ENCODE measurements at regions not wholly inside any gene's neighbourhood (a gene's known extent, or its start where the extent isn't known, plus 50 kb on each side); places are given as distances from the start of the nearest gene placed in this dataset.

GRCh38 chr6:23394681-23395080, 731.3 kb upstream of the NRSN1 start:
- H3K9ac ChIP-seq (ENCODE audit: low read length) = no peak overlapping the region
- H3K4me3 ChIP-seq (ENCODE audit: low read length) = no peak overlapping the region

GRCh38 chr6:23395381-23395780, 730.6 kb upstream of the NRSN1 start:
- no peak overlapping the region for H3K4me3 ChIP-seq (ENCODE audit: low read length)
- no peak overlapping the region for H3K4me2 ChIP-seq (ENCODE audit: low read length)
- no peak overlapping the region for H2AFZ ChIP-seq (ENCODE audit: low read depth, low read length)
- TF ChIP-seq SMC3 (conservative IDR thresholded peaks at IDR 0.05; ENCODE audit: poor library complexity) (no peak), CTCF (IDR thresholded peaks at IDR 0.05; ENCODE audit: poor library complexity, severe bottlenecking) (no peak)
- no peaks in the 10 kb centered on the region for H3K36me3 ChIP-seq (ENCODE audit: insufficient read depth, low read length)
- no peaks in the 10 kb centered on the region for H3K9me2 ChIP-seq (ENCODE audit: insufficient read depth, low read length)
- no peaks in the 10 kb centered on the region for H4K20me1 ChIP-seq (ENCODE audit: insufficient read depth)
- no peak overlapping the region for H3K9ac ChIP-seq (ENCODE audit: low read length)
- H3K27ac ChIP-seq (ENCODE audit: low read length) = no peak overlapping the region
- H3K27me3 ChIP-seq (ENCODE audit: insufficient read depth, low read depth, low read length) = no peaks in the 10 kb centered on the region
- H3K79me2 ChIP-seq (replicated peaks; ENCODE audit: insufficient read depth, low read length) = no peaks in the 10 kb centered on the region
- H3F3A ChIP-seq (ENCODE audit: insufficient read depth, low read length, poor library complexity, severe bottlenecking) = no peaks in the 10 kb centered on the region
- H3K9me3 ChIP-seq (ENCODE audit: low read length) = no peaks in the 10 kb centered on the region

More at GRCh38 chr6:23394681-23395080, 731.3 kb upstream of the NRSN1 start:
- TF ChIP-seq SMC3 (conservative IDR thresholded peaks at IDR 0.05; ENCODE audit: poor library complexity) (no peak), REST (IDR thresholded peaks at IDR 0.05; ENCODE audit: borderline replicate concordance) (no peak), EZH2 (IDR thresholded peaks at IDR 0.05; ENCODE audit: borderline replicate concordance, insufficient read depth, low read length, poor library complexity, severe bottlenecking) (no peak)
- Histone ChIP-seq H3K27ac (ENCODE audit: low read length) (no peak overlapping the region), H3K79me2 (replicated peaks; ENCODE audit: insufficient read depth, low read length) (no peaks in the 10 kb centered on the region), H3K9me3 (ENCODE audit: low read length) (no peaks in the 10 kb centered on the region), H3K27me3 (ENCODE audit: insufficient read depth, low read depth, low read length) (no peaks in the 10 kb centered on the region), H2AFZ (ENCODE audit: low read depth, low read length) (no peak overlapping the region), H4K20me1 (ENCODE audit: insufficient read depth) (no peaks in the 10 kb centered on the region), H3K9me2 (ENCODE audit: insufficient read depth, low read length) (no peaks in the 10 kb centered on the region), H3K4me2 (ENCODE audit: low read length) (no peak overlapping the region), H3F3A (ENCODE audit: insufficient read depth, low read length, poor library complexity, severe bottlenecking) (no peaks in the 10 kb centered on the region), H3K36me3 (ENCODE audit: insufficient read depth, low read length) (no peaks in the 10 kb centered on the region)

- H3F3A ChIP-seq (ENCODE audit: insufficient read depth, low read length, poor library complexity, severe bottlenecking) = no peaks in the 10 kb centered on the region
- no peaks in the 10 kb centered on the region for H3K27me3 ChIP-seq (ENCODE audit: insufficient read depth, low read depth, low read length)
- H3K4me3 ChIP-seq (ENCODE audit: low read length) = no peak overlapping the region
- no peak overlapping the region for H3K27ac ChIP-seq (ENCODE audit: low read length)
- no peaks in the 10 kb centered on the region for H3K36me3 ChIP-seq (ENCODE audit: insufficient read depth, low read length)
- H2AFZ ChIP-seq (ENCODE audit: low read depth, low read length) = no peak overlapping the region
- H3K79me2 ChIP-seq (replicated peaks; ENCODE audit: insufficient read depth, low read length) = no peaks in the 10 kb centered on the region
- H3K9me2 ChIP-seq (ENCODE audit: insufficient read depth, low read length) = no peaks in the 10 kb centered on the region
- no peak overlapping the region for H3K9ac ChIP-seq (ENCODE audit: low read length)
- TF ChIP-seq REST (IDR thresholded peaks at IDR 0.05; ENCODE audit: borderline replicate concordance) = no peak
- no peak for TF ChIP-seq MXI1 (conservative IDR thresholded peaks at IDR 0.05; ENCODE audit: poor library complexity, severe bottlenecking)
- TF ChIP-seq SMC3 (conservative IDR thresholded peaks at IDR 0.05; ENCODE audit: poor library complexity) = no peak
- no peak for TF ChIP-seq POLR2AphosphoS5 (IDR thresholded peaks at IDR 0.05)
- TF ChIP-seq EZH2 (IDR thresholded peaks at IDR 0.05; ENCODE audit: borderline replicate concordance, insufficient read depth, low read length, poor library complexity, severe bottlenecking) = no peak
- no peak for TF ChIP-seq CTCF (IDR thresholded peaks at IDR 0.05; ENCODE audit: poor library complexity, severe bottlenecking)
- no peak for TF ChIP-seq EP300 (conservative IDR thresholded peaks at IDR 0.05; ENCODE audit: poor library complexity, severe bottlenecking)
- H3K9me3 ChIP-seq (ENCODE audit: low read length) = no peaks in the 10 kb centered on the region
- H4K20me1 ChIP-seq (ENCODE audit: insufficient read depth) = no peaks in the 10 kb centered on the region
- no peak overlapping the region for H3K4me2 ChIP-seq (ENCODE audit: low read length)
Observed at GRCh38 chr6:23396949-23397348, 729.1 kb upstream of the NRSN1 start.

Measured in neural cell (in vitro differentiated cells).